OCI-LY1 (cell line): ENCODE measurements at regions not wholly inside any gene's neighbourhood (a gene's known extent, or its start where the extent isn't known, plus 50 kb on each side); places are given as distances from the start of the nearest gene placed in this dataset.

Experiments
- H2AFZ ChIP-seq: fragments of 200-600 bp; sonication (generic), shearing (Covaris generic); 2 replicates; pipeline ENCODE4 v1.6.0; 2014; ENCODE audit warnings: antibody characterized with exemption, mild to moderate bottlenecking, low read length
- H3F3A ChIP-seq: fragments of 200-600 bp; sonication (generic), shearing (Covaris generic); 2 replicates; pipeline ENCODE4 v1.6.0; 2014; ENCODE audit warnings: mild to moderate bottlenecking, antibody characterized with exemption, low read length, moderate library complexity; ENCODE audit not compliant: insufficient read depth
- H3K27ac ChIP-seq: fragments of 200-600 bp; sonication (generic); 2 replicates; pipeline ENCODE4 v1.5.1; 2014; ENCODE audit warnings: low read length, mixed run types, mild to moderate bottlenecking, low read depth; ENCODE audit not compliant: poor library complexity, severe bottlenecking
- H3K27me3 ChIP-seq: fragments of 200-600 bp; sonication (generic); 2 replicates; pipeline ENCODE4 v1.6.0; 2014; ENCODE audit warnings: antibody characterized with exemption, mild to moderate bottlenecking, low read length, moderate library complexity; ENCODE audit not compliant: insufficient read depth
- H3K36me3 ChIP-seq: fragments of 200-600 bp; sonication (generic); 2 replicates; pipeline ENCODE4 v1.6.1; 2014; ENCODE audit warnings: mild to moderate bottlenecking, antibody characterized with exemption, low read length, moderate library complexity, mixed read lengths; ENCODE audit not compliant: insufficient read depth
- H3K4me1 ChIP-seq: fragments of 200-600 bp; sonication (generic); 2 replicates; pipeline ENCODE4 v1.5.1; 2014; ENCODE audit warnings: mild to moderate bottlenecking, low read length, moderate library complexity; ENCODE audit not compliant: insufficient read depth, severe bottlenecking
- H3K4me2 ChIP-seq: fragments of 200-600 bp; sonication (generic), shearing (Covaris generic); 2 replicates; pipeline ENCODE4 v1.6.1; 2014; ENCODE audit warnings: low read length
- H3K4me3 ChIP-seq: fragments of 200-600 bp; sonication (generic); 2 replicates; pipeline ENCODE4 v1.5.1; 2014; ENCODE audit warnings: low read length, low read depth, mild to moderate bottlenecking, mixed read lengths; ENCODE audit not compliant: poor library complexity, severe bottlenecking
- H3K79me2 ChIP-seq: fragments of 200-600 bp; shearing (Covaris generic); 2 replicates; pipeline ENCODE4 v1.6.1; 2016; ENCODE audit warnings: mixed run types, low read length, mixed read lengths; ENCODE audit not compliant: insufficient read depth
- H3K9ac ChIP-seq: fragments of 200-600 bp; sonication (generic), shearing (Covaris generic); 2 replicates; pipeline ENCODE4 v1.6.1; 2014; ENCODE audit warnings: mild to moderate bottlenecking, low read length, mixed read lengths
- H3K9me2 ChIP-seq: fragments of 200-600 bp; sonication (generic), shearing (Covaris generic); 2 replicates; pipeline ENCODE4 v1.6.1; 2014; ENCODE audit warnings: low read depth, mild to moderate bottlenecking, low read length, mixed read lengths
- H3K9me3 ChIP-seq: fragments of 200-600 bp; shearing (Covaris generic); 2 replicates; pipeline ENCODE4 v1.6.1; 2014; ENCODE audit warnings: low read length, mixed read lengths
- H4K20me1 ChIP-seq: fragments of 200-600 bp; sonication (generic), shearing (Covaris generic); 2 replicates; pipeline ENCODE4 v1.6.0; 2016; ENCODE audit warnings: mild to moderate bottlenecking, low read length; ENCODE audit not compliant: insufficient read depth
- CTCF ChIP-seq: fragments of 200-600 bp; sonication (generic), shearing (Covaris generic); IDR thresholded peaks from 2 replicates; pipeline ENCODE4 v1.5.1; 2017; ENCODE audit warnings: mild to moderate bottlenecking, antibody characterized with exemption, low read length, moderate library complexity, mixed read lengths
- EZH2 ChIP-seq: fragments of 200-600 bp; sonication (generic), shearing (Covaris generic); IDR thresholded peaks from 2 replicates; pipeline ENCODE4 v1.8.0; 2017; ENCODE audit warnings: borderline replicate concordance, mixed run types, mild to moderate bottlenecking, antibody characterized with exemption, low read length, moderate library complexity, mixed read lengths

GRCh38 chr16:49023050-49023449 lies 258.6 kb downstream of the CBLN1 start:
- H3K4me2 ChIP-seq, result no peak overlapping the region
- no peaks in the 10 kb centered on the region for H3K9me3 ChIP-seq
- no peak overlapping the region for H3K27ac ChIP-seq
- no peaks in the 10 kb centered on the region for H3K36me3 ChIP-seq
- H3F3A ChIP-seq, result no peaks in the 10 kb centered on the region
- no peaks in the 10 kb centered on the region for H3K79me2 ChIP-seq
- TF ChIP-seq EZH2 (no peak), CTCF (no peak)
- no peaks in the 10 kb centered on the region for H3K4me1 ChIP-seq
- no peaks in the 10 kb centered on the region for H3K27me3 ChIP-seq
- no peak overlapping the region for H3K9ac ChIP-seq
- H3K9me2 ChIP-seq, result no peaks in the 10 kb centered on the region
- no peak overlapping the region for H3K4me3 ChIP-seq
- no peak overlapping the region for H2AFZ ChIP-seq
- H4K20me1 ChIP-seq, result no peaks in the 10 kb centered on the region

GRCh38 chr16:49022351-49022963 lies 259.2 kb downstream of the CBLN1 start:
- Histone ChIP-seq H2AFZ (no peak overlapping the region), H3K4me1 (no peaks in the 10 kb centered on the region), H3K9ac (no peak overlapping the region), H3K79me2 (no peaks in the 10 kb centered on the region), H3K9me2 (no peaks in the 10 kb centered on the region), H3K36me3 (no peaks in the 10 kb centered on the region), H3F3A (no peaks in the 10 kb centered on the region), H4K20me1 (no peaks in the 10 kb centered on the region), H3K4me2 (no peak overlapping the region), H3K4me3 (no peak overlapping the region), H3K27me3 (no peaks in the 10 kb centered on the region), H3K27ac (no peak overlapping the region), H3K9me3 (no peaks in the 10 kb centered on the region)
- TF ChIP-seq EZH2 (no peak), CTCF (no peak)

GRCh38 chr16:49021136-49021535 lies 260.5 kb downstream of the CBLN1 start:
- Histone ChIP-seq H4K20me1 (no peaks in the 10 kb centered on the region), H3K9me3 (no peaks in the 10 kb centered on the region), H3K4me3 (no peak overlapping the region), H3K4me2 (no peak overlapping the region), H3K27ac (no peak overlapping the region), H3K36me3 (no peaks in the 10 kb centered on the region), H3K4me1 (no peaks in the 10 kb centered on the region), H2AFZ (no peak overlapping the region), H3K9ac (no peak overlapping the region), H3K27me3 (no peaks in the 10 kb centered on the region), H3K9me2 (no peaks in the 10 kb centered on the region), H3F3A (no peaks in the 10 kb centered on the region), H3K79me2 (no peaks in the 10 kb centered on the region)
- no peak for TF ChIP-seq EZH2
- TF ChIP-seq CTCF, result no peak
